Chondrocyte (in vitro differentiated cells): ENCODE measurements at regions not wholly inside any gene's neighbourhood (a gene's known extent, or its start where the extent isn't known, plus 50 kb on each side); places are given as distances from the start of the nearest gene placed in this dataset.

ENCODE experiments used
- DNase-seq: peaks from one replicate; pipeline ENCODE4 v3.0.0; 2021; ENCODE audit warnings: mixed read lengths, low spot score
- H3K27ac Mint-ChIP-seq: one replicate; pipeline ENCODE4 v1.8.0; 2021; ENCODE audit warnings: mild to moderate bottlenecking, moderate library complexity, mixed read lengths; ENCODE audit not compliant: unreplicated experiment
- H3K27me3 Mint-ChIP-seq: 2 replicates; pipeline ENCODE4 v1.8.0; 2021; ENCODE audit warnings: low read depth, mixed read lengths
- H3K36me3 Mint-ChIP-seq: 2 replicates; pipeline ENCODE4 v1.8.0; 2021; ENCODE audit warnings: low read depth, mixed read lengths
- H3K4me1 Mint-ChIP-seq: 2 replicates; pipeline ENCODE4 v1.8.0; 2021; ENCODE audit warnings: low read depth, mild to moderate bottlenecking, mixed read lengths
- H3K4me3 Mint-ChIP-seq: one replicate; pipeline ENCODE4 v1.8.0; 2021; ENCODE audit warnings: mild to moderate bottlenecking, moderate library complexity, mixed read lengths; ENCODE audit not compliant: unreplicated experiment
- H3K9me3 Mint-ChIP-seq: 2 replicates; pipeline ENCODE4 v1.8.0; 2021; ENCODE audit warnings: low read depth, mixed read lengths
- CTCF ChIP-seq: fragments of 200-600 bp; sonication (generic); IDR thresholded peaks from 2 replicates; pipeline ENCODE4 v1.5.0; 2021; ENCODE audit warnings: antibody characterized with exemption, mild to moderate bottlenecking, moderate library complexity

GRCh38 chr2:52128081-52128480 lies 1096.1 kb upstream of the NRXN1 start:
- Mint-ChIP-seq H3K27me3 (no peaks in the 10 kb centered on the region), H3K4me3 (no peak overlapping the region), H3K4me1 (no peaks in the 10 kb centered on the region), H3K9me3 (peaks cover 3% of the 10 kb centered on the region), H3K27ac (no peak overlapping the region), H3K36me3 (no peaks in the 10 kb centered on the region)
- no peak for TF ChIP-seq CTCF
- DNase-seq: no peak

- no peak overlapping the region for H3K4me3 Mint-ChIP-seq
- no peak for DNase-seq
- peaks cover 3% of the 10 kb centered on the region for H3K9me3 Mint-ChIP-seq
- no peaks in the 10 kb centered on the region for H3K27me3 Mint-ChIP-seq
- no peak for TF ChIP-seq CTCF
- no peak overlapping the region for H3K27ac Mint-ChIP-seq
- H3K36me3 Mint-ChIP-seq: no peaks in the 10 kb centered on the region
- H3K4me1 Mint-ChIP-seq: no peaks in the 10 kb centered on the region
Measured at GRCh38 chr2:52127527-52127926, 1095.6 kb upstream of the NRXN1 start.

DNA sequence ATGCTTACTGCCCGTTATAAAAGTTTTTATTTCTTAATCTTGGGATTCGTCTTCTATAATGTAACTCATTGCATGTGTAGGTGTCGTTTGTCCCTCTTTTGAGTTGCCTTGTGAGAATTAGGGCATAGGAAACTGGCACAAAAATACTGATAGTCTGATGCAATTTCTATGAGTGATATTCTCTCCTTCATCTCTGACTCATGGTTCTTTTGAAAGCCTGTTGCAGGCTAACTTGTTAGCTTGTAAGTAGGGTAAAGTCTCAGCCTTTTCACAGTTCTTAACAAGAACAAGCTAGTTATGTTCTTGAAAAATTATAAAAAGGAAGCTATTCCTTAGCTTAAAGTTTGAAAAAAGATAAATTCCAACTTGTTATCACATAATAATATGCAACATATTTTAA lies 1085.4 kb upstream of the NRXN1 start:
- peaks cover 4% of the 10 kb centered on the region for H3K27me3 Mint-ChIP-seq
- H3K4me3 Mint-ChIP-seq: no peak overlapping the region
- no peak overlapping the region for H3K27ac Mint-ChIP-seq
- DNase-seq: no peak
- peaks cover 6% of the 10 kb centered on the region for H3K4me1 Mint-ChIP-seq
- H3K36me3 Mint-ChIP-seq: no peaks in the 10 kb centered on the region
- H3K9me3 Mint-ChIP-seq: no peaks in the 10 kb centered on the region
- TF ChIP-seq CTCF: no peak

DNA sequence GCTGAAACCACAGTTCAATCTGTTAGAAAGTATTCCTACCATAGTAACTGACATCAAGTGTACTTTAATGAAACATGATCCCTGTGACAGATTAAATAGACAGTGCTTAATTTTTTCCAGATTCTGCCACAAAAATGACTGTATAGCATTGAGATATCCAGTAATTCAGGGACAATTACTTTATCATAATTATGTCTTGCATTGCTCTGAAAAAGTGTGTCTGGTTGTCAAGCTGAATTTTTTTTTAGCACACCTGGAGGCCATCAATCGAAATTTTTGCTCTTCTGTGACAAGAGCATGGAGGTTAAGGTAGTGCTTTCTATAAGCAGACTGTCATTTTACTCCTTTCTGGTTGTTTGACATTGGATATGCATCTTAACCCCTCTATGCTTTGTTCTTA lies 1083.8 kb upstream of the NRXN1 start:
- peaks cover 3% of the 10 kb centered on the region for H3K9me3 Mint-ChIP-seq
- H3K27me3 Mint-ChIP-seq: peaks cover 4% of the 10 kb centered on the region
- H3K27ac Mint-ChIP-seq: no peak overlapping the region
- no peaks in the 10 kb centered on the region for H3K36me3 Mint-ChIP-seq
- H3K4me3 Mint-ChIP-seq: no peak overlapping the region
- DNase-seq: no peak
- no peak for TF ChIP-seq CTCF
- H3K4me1 Mint-ChIP-seq: peaks cover 7% of the 10 kb centered on the region

GRCh38 chr2:52113338-52113737 lies 1081.4 kb upstream of the NRXN1 start:
- Mint-ChIP-seq H3K27ac (no peak overlapping the region), H3K36me3 (no peaks in the 10 kb centered on the region), H3K27me3 (no peaks in the 10 kb centered on the region), H3K4me1 (peaks cover 7% of the 10 kb centered on the region), H3K9me3 (peaks cover 3% of the 10 kb centered on the region), H3K4me3 (no peak overlapping the region)
- no peak for DNase-seq
- TF ChIP-seq CTCF: no peak
